GM12892 (cell line): ENCODE measurements at regions not wholly inside any gene's neighbourhood (a gene's known extent, or its start where the extent isn't known, plus 50 kb on each side); places are given as distances from the start of the nearest gene placed in this dataset.

ENCODE experiments used
- POLR2AphosphoS5 ChIP-seq: IDR thresholded peaks from 2 replicates; pipeline ENCODE4 v1.6.1; 2011; ENCODE audit warnings: low read depth, low read length, control low read depth
- TAF1 ChIP-seq: IDR thresholded peaks from 2 replicates; pipeline ENCODE4 v1.6.1; 2011; ENCODE audit warnings: low read depth, mild to moderate bottlenecking, control low read depth, low read length, borderline replicate concordance

GRCh38 chr16:72502594-72503005 is 330.6 kb upstream of the PMFBP1 start:
- no peak for TF ChIP-seq TAF1
- TF ChIP-seq POLR2AphosphoS5: no peak
